ENCODE measurements at regions not wholly inside any gene's neighbourhood (a gene's known extent, or its start where the extent isn't known, plus 50 kb on each side); places are given as distances from the start of the nearest gene placed in this dataset.

DNA sequence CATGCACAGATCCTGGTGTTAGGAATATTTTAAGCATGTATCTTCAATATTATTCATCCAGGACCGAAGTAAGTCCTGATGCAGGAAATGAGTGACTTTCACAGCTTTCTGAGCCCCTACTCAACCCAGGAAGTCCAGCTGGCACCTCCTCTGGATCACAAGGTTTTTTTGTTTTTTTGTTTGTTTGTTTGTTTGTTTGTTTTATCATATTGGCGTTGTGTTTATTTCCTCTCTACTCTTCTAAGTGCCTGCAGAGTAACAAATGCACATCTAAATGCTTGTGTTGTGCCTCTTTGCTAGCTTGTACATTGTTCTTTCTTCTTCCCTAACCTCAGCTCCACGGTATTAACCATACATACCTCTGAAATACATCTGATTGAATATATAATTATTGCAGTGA is 594.3 kb upstream of the ADGRB3 start:
- ChIA-PET POLR2A (no interaction called here), CTCF (no interaction called here)
- DNase-seq (ENCODE audit: extremely low spot score): no peak
- TF ChIP-seq, protein P1, sequence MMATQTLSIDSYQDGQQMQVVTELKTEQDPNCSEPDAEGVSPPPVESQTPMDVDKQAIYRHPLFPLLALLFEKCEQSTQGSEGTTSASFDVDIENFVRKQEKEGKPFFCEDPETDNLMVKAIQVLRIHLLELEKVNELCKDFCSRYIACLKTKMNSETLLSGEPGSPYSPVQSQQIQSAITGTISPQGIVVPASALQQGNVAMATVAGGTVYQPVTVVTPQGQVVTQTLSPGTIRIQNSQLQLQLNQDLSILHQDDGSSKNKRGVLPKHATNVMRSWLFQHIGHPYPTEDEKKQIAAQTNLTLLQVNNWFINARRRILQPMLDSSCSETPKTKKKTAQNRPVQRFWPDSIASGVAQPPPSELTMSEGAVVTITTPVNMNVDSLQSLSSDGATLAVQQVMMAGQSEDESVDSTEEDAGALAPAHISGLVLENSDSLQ (IDR thresholded peaks at IDR 0.05): no peak
- TF ChIP-seq FOXA1 (IDR thresholded peaks at IDR 0.05): no peak
- TF ChIP-seq LEF1 (IDR thresholded peaks at IDR 0.05; ENCODE audit: borderline replicate concordance): no peak
- TF ChIP-seq FOXK2 (IDR thresholded peaks at IDR 0.05): no peak
- no peak for TF ChIP-seq ELF4 (IDR thresholded peaks at IDR 0.05)
- TF ChIP-seq ZNF384 (IDR thresholded peaks at IDR 0.05): no peak
- no peak for TF ChIP-seq HDGF (IDR thresholded peaks at IDR 0.05; ENCODE audit: borderline replicate concordance)

DNA sequence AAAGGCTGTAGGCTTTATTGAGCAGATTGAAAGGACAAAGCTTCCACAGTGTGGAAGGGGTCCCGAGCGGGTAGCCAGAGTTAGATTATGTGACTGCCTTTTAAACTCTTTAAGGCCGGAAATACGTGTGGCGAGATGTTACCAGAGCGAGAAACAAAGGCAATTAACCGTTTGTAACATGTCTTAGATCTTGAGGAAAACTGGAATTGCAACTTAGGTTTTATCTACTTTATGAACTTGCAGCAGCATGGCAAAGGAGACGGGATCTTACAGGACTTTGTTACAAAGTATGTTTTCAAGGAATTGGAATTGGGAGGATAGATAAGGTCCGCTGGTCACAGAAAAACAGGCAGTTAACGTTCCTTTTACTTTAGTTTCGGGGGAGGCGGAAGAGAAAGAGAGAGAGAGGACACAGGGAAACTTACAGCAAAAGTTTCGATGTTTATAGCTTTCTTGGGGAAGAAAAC is 594.7 kb upstream of the ADGRB3 start:
- POLR2A ChIA-PET: no interaction called here
- CTCF ChIA-PET: no interaction called here
- no peak for DNase-seq (ENCODE audit: extremely low spot score)
- TF ChIP-seq ARNT (IDR thresholded peaks at IDR 0.05) (no peak), BHLHE40 (IDR thresholded peaks at IDR 0.05; ENCODE audit: borderline replicate concordance) (no peak), LEF1 (IDR thresholded peaks at IDR 0.05; ENCODE audit: borderline replicate concordance) (no peak), SUZ12 (IDR thresholded peaks at IDR 0.05) (no peak), SP1 (IDR thresholded peaks at IDR 0.05) (no peak), ZNF384 (IDR thresholded peaks at IDR 0.05) (no peak), NFRKB (IDR thresholded peaks at IDR 0.05) (no peak), FOXA1 (IDR thresholded peaks at IDR 0.05) (no peak), L3MBTL2 (conservative IDR thresholded peaks at IDR 0.05) (no peak), FOXK2 (IDR thresholded peaks at IDR 0.05) (no peak), FOXM1 (IDR thresholded peaks at IDR 0.05; ENCODE audit: borderline replicate concordance) (no peak), ELF4 (IDR thresholded peaks at IDR 0.05) (no peak)

DNA sequence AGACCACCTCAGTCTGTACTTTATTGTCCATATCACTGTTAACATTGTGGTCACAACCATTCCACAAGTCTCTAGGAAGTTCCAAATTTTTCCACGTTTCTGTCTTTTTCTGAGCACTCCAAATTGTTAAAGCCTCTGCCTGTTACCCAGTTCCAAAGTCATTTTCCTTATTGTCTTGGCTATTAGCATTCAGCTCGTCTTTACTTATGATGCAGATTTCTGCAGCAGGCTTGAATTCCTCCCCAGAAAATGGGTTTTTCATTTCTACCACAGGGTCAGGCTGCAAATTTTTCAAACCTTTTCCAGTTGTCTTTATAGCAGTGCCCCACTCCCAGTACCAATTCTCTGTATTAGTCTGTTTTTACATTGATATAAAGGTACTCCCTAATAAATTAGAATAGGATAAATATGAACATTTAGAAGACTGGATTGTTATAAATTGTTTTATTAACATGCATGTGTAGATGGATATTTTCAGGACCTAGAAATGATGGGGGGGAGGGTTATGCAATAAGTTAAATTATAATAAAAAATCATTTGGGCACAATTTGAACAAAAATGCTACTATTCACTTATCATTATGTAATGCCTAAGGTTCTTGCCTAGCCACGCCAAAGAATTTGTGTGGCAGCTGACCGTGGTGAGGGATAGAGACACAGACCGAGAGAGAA is 595.3 kb upstream of the ADGRB3 start:
- no peak for DNase-seq (ENCODE audit: extremely low spot score)
- ChIA-PET POLR2A (no interaction called here), CTCF (no interaction called here)
- TF ChIP-seq NFRKB (IDR thresholded peaks at IDR 0.05): no peak
- no peak for TF ChIP-seq BHLHE40 (IDR thresholded peaks at IDR 0.05; ENCODE audit: borderline replicate concordance)
- no peak for TF ChIP-seq FOXA1 (IDR thresholded peaks at IDR 0.05)
- no peak for TF ChIP-seq LEF1 (IDR thresholded peaks at IDR 0.05; ENCODE audit: borderline replicate concordance)
- no peak for TF ChIP-seq SP1 (IDR thresholded peaks at IDR 0.05)
- no peak for TF ChIP-seq TARDBP (IDR thresholded peaks at IDR 0.05)
- no peak for TF ChIP-seq ARNT (IDR thresholded peaks at IDR 0.05)
- no peak for TF ChIP-seq L3MBTL2 (conservative IDR thresholded peaks at IDR 0.05)
- TF ChIP-seq ELF4 (IDR thresholded peaks at IDR 0.05): no peak
- TF ChIP-seq HDGF (IDR thresholded peaks at IDR 0.05; ENCODE audit: borderline replicate concordance): no peak
- TF ChIP-seq ZNF384 (IDR thresholded peaks at IDR 0.05): no peak
- TF ChIP-seq CTBP1 (IDR thresholded peaks at IDR 0.05; ENCODE audit: borderline replicate concordance): no peak
- TF ChIP-seq, protein P1 (IDR thresholded peaks at IDR 0.05): no peak
- TF ChIP-seq SUZ12 (IDR thresholded peaks at IDR 0.05): no peak
- no peak for TF ChIP-seq FOXK2 (IDR thresholded peaks at IDR 0.05)
- no peak for TF ChIP-seq FOXM1 (IDR thresholded peaks at IDR 0.05; ENCODE audit: borderline replicate concordance)

DNA sequence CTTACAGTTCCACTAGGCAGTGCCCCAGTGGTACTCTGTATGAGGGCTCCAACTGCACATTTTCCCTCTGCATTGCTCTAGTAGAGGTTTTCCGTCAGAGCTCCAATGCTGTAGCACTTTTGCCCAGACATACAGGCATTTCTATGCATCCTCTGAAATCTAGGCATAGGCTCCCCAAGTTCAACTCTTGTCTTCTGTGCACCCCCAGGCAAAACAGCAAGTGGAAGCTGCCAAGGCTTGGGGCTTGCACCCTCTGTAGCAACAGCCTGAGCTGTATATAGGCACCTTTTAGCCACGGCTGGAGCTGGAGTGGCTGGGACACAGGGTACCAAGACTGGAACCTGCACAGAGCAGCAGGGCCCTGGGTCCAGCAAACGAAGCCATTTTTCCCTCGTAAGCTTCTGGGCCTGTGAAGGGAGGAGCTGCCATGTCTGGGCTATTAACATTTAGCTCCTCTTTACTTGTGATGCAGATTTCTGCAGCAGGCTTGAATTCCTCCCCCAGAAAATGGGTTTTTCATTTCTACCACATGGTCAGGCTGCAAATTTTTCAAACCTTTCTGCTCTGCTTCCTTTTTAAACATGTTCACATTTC is 596.2 kb upstream of the ADGRB3 start:
- no peak for DNase-seq (ENCODE audit: extremely low spot score)
- POLR2A ChIA-PET: no interaction called here
- no peak for TF ChIP-seq TARDBP (IDR thresholded peaks at IDR 0.05)
- no peak for TF ChIP-seq CTBP1 (IDR thresholded peaks at IDR 0.05; ENCODE audit: borderline replicate concordance)
- TF ChIP-seq ELF4 (IDR thresholded peaks at IDR 0.05): no peak
- no peak for TF ChIP-seq HDGF (IDR thresholded peaks at IDR 0.05; ENCODE audit: borderline replicate concordance)
- no peak for TF ChIP-seq BHLHE40 (IDR thresholded peaks at IDR 0.05; ENCODE audit: borderline replicate concordance)
- no peak for TF ChIP-seq SP1 (IDR thresholded peaks at IDR 0.05)
- TF ChIP-seq, protein P1 (IDR thresholded peaks at IDR 0.05): no peak
- TF ChIP-seq NFRKB (IDR thresholded peaks at IDR 0.05): no peak
- no peak for TF ChIP-seq L3MBTL2 (conservative IDR thresholded peaks at IDR 0.05)
- no peak for TF ChIP-seq LEF1 (IDR thresholded peaks at IDR 0.05; ENCODE audit: borderline replicate concordance)
- TF ChIP-seq FOXK2 (IDR thresholded peaks at IDR 0.05): no peak
- TF ChIP-seq FOXM1 (IDR thresholded peaks at IDR 0.05; ENCODE audit: borderline replicate concordance): no peak
- no peak for TF ChIP-seq ZNF384 (IDR thresholded peaks at IDR 0.05)
- TF ChIP-seq ARNT (IDR thresholded peaks at IDR 0.05): no peak
- TF ChIP-seq SUZ12 (IDR thresholded peaks at IDR 0.05): no peak
- TF ChIP-seq FOXA1 (IDR thresholded peaks at IDR 0.05): no peak
- CTCF ChIA-PET: no interaction called here

DNA sequence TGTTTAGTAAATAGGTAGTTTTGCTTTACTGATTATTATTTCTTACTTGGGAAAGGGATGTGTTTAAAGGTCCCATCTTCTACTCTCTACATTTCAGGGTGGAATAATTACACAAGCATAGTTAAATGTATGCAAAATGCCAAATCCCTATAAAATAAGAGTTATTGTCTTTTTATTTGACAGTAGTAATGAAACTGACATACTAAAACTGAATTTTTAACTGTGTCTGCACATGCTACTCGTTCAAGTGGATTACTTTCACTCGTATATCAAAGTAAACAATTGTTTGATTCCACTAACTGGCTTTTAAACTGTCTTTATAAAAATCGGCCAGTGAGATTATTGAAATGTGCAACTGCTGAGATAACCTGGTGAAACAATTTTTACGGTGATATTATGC is 602.9 kb upstream of the ADGRB3 start:
- DNase-seq (ENCODE audit: extremely low spot score): no peak
- TF ChIP-seq ZNF384 (IDR thresholded peaks at IDR 0.05) (0 out of 2 replicates have a peak, but pooled peaks have one; percentile 36), FOXM1 (IDR thresholded peaks at IDR 0.05; ENCODE audit: borderline replicate concordance) (0 out of 2 replicates have a peak, but pooled peaks have one; percentile 60), L3MBTL2 (conservative IDR thresholded peaks at IDR 0.05) (no peak), BHLHE40 (IDR thresholded peaks at IDR 0.05; ENCODE audit: borderline replicate concordance) (no peak; the same call in 1 of the 2 replicates), FOXA1 (IDR thresholded peaks at IDR 0.05) (no peak), SUZ12 (IDR thresholded peaks at IDR 0.05) (no peak), HDGF (IDR thresholded peaks at IDR 0.05; ENCODE audit: borderline replicate concordance) (no peak), TARDBP (IDR thresholded peaks at IDR 0.05) (no peak), CTBP1 (IDR thresholded peaks at IDR 0.05; ENCODE audit: borderline replicate concordance) (no peak), FOXK2 (IDR thresholded peaks at IDR 0.05) (no peak), SP1 (IDR thresholded peaks at IDR 0.05) (no peak), LEF1 (IDR thresholded peaks at IDR 0.05; ENCODE audit: borderline replicate concordance) (no peak), NFRKB (IDR thresholded peaks at IDR 0.05) (no peak), ELF4 (IDR thresholded peaks at IDR 0.05) (no peak), ARNT (IDR thresholded peaks at IDR 0.05) (0 out of 2 replicates have a peak, but pooled peaks have one; percentile 14)
- TF ChIP-seq, protein P1 (IDR thresholded peaks at IDR 0.05): peak; percentile 86
- ChIA-PET CTCF (no interaction called here), POLR2A (no interaction called here)
